Kidney capillary endothelial cell (primary cell): ENCODE measurements at regions not wholly inside any gene's neighbourhood (a gene's known extent, or its start where the extent isn't known, plus 50 kb on each side); places are given as distances from the start of the nearest gene placed in this dataset.
"Not testable (repeated sequence)": the region's sequence is repeated elsewhere in the genome, so short reads cannot be mapped to it uniquely, and the experiment has no call there.

ENCODE experiments used
- DNase-seq: peaks from one replicate; pipeline ENCODE4 v3.0.0-alpha.2; 2018; ENCODE audit warnings: low spot score

GRCh38 chr22:23394525-23395326, 185.4 kb downstream of the IGLL1 start:
- no peak for DNase-seq

GRCh38 chr22:23393721-23394320, 186.3 kb downstream of the IGLL1 start:
- no peak for DNase-seq

- not testable (repeated sequence) for DNase-seq
These were observed 186.9 kb downstream of the IGLL1 start for GRCh38 chr22:23393199-23393598.

- no peak for DNase-seq
These were observed 187.5 kb downstream of the IGLL1 start for GRCh38 chr22:23392420-23393121.

- DNase-seq = no peak
These were observed 189.1 kb downstream of the IGLL1 start for GRCh38 chr22:23391022-23391421.

GRCh38 chr22:23389271-23390071, 190.6 kb downstream of the IGLL1 start:
- DNase-seq = no peak

GRCh38 chr22:23388517-23388890, 191.6 kb downstream of the IGLL1 start:
- DNase-seq = no peak

- DNase-seq = peak; percentile 33
These were observed 192.1 kb downstream of the IGLL1 start for GRCh38 chr22:23387827-23388516.

- no peak for DNase-seq
These were observed 193.1 kb downstream of the IGLL1 start for GRCh38 chr22:23386822-23387580.

GRCh38 chr22:23385678-23386631, 194.1 kb downstream of the IGLL1 start:
- peak; percentile 48 for DNase-seq

GRCh38 chr22:23384923-23385677, 195.0 kb downstream of the IGLL1 start:
- no peak for DNase-seq

- no peak for DNase-seq
These were observed 195.7 kb downstream of the IGLL1 start for GRCh38 chr22:23384431-23384830.

GRCh38 chr22:23383491-23384361, 196.4 kb downstream of the IGLL1 start:
- no peak for DNase-seq

- DNase-seq = no peak
These were observed 197.5 kb downstream of the IGLL1 start for GRCh38 chr22:23382428-23383218.

- DNase-seq = no peak
These were observed 198.2 kb downstream of the IGLL1 start for GRCh38 chr22:23381661-23382427.

GRCh38 chr22:23380911-23381310, 199.2 kb downstream of the IGLL1 start:
- no peak for DNase-seq
